ENCODE measurements at regions not wholly inside any gene's neighbourhood (a gene's known extent, or its start where the extent isn't known, plus 50 kb on each side); places are given as distances from the start of the nearest gene placed in this dataset.
A peak's percentile ranks its signal among the peaks of the same experiment; 100 is the strongest.

DNA sequence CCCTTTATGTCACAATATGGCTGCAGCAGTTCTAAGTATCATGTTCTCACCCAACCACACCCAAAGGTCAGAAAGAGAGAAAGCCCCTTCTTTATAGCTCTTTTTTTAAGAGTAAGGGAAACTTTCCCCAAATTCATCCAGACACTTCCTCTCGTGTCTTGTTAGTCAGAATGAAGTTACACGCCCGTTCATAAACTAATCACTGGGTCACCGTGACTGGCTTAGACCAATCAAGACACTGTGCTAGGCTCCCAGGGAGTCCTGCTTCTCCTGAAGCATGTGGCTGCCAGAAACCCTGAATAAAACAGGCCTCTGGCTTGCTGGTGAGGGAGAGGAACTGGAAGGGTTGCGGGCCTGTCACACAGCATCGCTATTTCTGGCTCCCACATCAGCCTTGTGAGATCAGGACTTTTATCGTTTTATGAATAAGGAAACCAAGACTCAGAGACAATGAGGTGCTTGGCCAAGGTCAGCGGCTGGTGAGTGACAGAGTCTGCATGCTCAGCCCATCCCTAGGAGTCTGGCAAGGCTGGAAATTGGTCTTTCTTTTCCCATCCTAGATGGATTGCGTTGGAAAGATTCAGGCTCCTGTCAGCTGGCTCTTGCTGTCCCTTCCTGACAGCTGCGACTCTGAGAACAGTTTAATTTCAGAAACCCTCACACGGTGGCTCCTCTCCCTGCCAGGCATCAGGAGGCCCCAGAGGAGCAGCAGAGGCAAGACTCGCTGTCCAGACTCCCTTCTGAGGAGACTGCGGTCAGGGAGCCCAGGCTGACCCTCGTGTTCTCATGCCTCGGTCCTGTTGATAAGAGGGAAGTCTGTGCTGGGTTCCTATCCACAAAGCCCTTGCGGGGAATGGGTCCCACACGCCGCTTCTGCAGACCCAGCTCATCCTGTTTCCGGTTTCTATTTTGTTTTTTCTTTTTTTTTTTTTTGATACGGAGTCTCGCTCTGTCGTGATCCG lies 104.5 kb upstream of the TAF1B start:
- FAIRE-seq (no peak), DNase-seq (ENCODE audit: insufficient read length, low spot score) (no peak)
- TF ChIP-seq POLR2A (IDR thresholded peaks at IDR 0.05; ENCODE audit: low read depth, low read length) = no peak

DNA sequence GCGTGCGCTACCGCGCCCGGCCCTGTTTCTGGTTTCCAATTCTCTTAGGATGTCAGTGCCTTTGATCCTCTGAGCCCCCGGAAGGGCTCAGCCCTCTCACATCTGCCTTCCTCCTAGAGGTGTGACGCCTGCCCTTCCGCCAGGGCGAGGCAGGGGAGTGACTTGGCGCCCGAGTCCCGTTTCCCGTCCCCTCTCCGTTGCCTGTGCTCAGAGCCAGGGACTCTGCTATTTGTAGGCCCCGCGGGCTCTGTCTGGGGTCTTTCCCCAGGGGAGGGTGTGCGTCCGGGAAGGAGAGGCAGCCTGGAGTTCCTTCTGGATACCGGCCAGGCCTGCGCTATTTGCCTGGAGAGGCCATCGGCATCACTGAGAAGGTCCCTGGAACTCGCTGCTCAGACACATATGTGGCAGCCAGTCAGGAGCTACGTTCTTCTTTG lies 103.7 kb upstream of the TAF1B start:
- DNase-seq (ENCODE audit: insufficient read length, low spot score) (no peak), FAIRE-seq (no peak)
- no peak for TF ChIP-seq POLR2A (IDR thresholded peaks at IDR 0.05; ENCODE audit: low read depth, low read length)

DNA sequence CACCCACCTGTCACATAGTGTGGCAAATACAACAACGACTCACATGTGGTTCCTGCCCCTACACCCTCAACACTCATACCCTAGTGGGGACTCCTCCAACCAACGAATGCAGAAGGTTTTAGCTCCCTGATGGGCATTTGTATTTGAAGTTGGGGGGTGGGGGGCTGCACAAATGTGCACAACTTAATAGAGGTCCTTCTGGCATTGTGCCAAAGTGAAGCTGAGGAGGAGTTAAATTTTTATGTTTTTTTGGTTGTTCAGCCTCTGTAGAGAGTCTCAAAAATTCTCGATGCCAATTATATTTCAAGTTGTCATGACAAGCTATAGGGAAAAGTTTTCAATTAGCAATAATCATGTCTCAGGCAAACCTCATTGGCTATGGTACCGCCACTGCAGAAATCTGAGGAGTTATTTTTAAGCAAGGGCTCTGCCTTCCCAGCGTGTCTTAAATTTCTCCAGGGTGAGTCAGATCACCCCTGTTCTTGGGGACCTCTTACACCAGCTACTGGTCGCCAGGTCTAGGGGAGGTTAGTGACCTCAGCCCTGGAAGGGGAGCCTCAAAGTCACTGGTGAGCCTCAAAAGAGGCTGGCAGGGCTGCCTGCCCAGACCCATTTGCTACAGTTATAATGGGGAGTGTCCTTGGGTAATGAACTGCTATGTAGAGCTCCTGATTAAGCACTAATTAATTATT lies 102.7 kb upstream of the TAF1B start:
- FAIRE-seq (peak; percentile 30), DNase-seq (ENCODE audit: insufficient read length, low spot score) (peak; percentile 65)
- TF ChIP-seq POLR2A (IDR thresholded peaks at IDR 0.05; ENCODE audit: low read depth, low read length) = no peak

DNA sequence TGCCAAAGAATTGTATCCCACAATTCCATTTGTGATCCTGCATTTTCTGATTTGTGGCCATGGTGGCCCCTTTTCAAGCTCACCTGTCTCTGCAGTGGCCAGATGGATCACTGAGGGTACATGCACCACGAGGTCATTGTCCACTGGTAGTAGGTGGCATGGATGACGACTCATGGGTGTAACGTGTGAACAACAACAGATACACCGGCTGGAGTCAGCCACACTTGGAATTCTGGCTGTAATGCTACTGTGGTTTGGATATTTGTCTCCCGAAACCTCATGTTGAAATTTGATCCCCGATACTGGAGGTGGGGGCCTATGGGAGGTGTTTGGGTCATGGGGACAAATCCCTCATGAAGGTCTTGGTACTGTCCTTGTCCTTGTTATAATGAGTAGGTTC lies 102.2 kb upstream of the TAF1B start:
- DNase-seq (ENCODE audit: insufficient read length, low spot score) (peak; percentile 52), FAIRE-seq (no peak)
- TF ChIP-seq POLR2A (IDR thresholded peaks at IDR 0.05; ENCODE audit: low read depth, low read length) = no peak

DNA sequence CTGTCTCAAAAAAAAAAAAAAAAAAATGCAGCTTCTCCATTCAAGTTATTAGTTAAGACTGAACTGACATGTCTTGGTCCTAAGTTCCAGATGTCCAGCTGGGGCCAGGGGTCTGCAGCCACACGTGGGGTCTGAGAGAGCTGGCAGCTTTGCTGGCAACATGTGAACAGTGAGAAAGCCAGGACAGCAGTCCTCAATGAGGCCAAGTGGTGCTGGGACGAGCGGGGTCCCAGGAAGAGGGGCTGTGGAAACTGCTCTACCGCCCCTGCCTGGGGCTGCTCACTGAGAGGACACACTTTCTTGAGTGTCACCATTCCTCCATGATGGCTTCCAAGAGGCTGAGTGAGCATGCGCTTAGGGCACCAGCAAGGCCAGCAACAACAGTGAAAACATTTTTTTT lies 100.7 kb upstream of the TAF1B start:
- FAIRE-seq (no peak), DNase-seq (ENCODE audit: insufficient read length, low spot score) (no peak)
- no peak for TF ChIP-seq POLR2A (IDR thresholded peaks at IDR 0.05; ENCODE audit: low read depth, low read length)

DNA sequence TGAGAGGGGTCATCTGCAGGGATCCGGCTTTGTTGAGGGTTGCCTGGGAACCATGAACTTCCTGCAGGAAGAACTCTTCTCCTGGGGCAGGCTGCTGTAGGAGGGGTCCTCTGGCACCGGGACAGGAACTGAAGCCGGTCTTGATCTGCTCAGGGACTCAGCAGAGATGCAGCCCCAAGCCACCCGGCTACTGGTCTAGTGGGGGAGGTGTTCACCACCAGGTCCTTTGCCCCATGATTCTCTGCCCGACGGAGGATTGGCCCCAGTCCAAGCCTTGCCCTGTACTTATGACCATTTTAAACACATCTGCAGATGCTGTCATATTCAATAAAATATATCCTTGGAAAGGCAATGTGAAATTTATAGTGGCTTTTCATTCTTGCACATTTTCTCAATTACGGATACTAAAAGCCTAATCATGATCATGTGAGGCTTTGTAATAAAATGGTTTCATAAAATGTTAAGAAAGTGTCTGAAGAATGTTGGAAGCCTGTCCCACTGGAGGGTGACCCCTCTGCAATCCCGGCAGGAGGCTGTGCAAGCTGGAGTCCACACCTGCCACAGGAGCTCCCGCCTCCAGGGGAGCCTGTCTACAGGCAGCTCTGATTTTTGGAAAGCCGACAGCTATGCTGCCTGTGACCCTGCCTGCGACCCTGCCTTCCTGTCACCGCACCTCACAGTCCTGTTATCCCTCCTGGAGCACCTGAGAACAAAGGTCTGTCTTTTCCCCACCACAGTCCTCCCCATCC lies 98.8 kb upstream of the TAF1B start:
- FAIRE-seq (no peak), DNase-seq (ENCODE audit: insufficient read length, low spot score) (no peak)
- TF ChIP-seq POLR2A (IDR thresholded peaks at IDR 0.05; ENCODE audit: low read depth, low read length) = no peak

DNA sequence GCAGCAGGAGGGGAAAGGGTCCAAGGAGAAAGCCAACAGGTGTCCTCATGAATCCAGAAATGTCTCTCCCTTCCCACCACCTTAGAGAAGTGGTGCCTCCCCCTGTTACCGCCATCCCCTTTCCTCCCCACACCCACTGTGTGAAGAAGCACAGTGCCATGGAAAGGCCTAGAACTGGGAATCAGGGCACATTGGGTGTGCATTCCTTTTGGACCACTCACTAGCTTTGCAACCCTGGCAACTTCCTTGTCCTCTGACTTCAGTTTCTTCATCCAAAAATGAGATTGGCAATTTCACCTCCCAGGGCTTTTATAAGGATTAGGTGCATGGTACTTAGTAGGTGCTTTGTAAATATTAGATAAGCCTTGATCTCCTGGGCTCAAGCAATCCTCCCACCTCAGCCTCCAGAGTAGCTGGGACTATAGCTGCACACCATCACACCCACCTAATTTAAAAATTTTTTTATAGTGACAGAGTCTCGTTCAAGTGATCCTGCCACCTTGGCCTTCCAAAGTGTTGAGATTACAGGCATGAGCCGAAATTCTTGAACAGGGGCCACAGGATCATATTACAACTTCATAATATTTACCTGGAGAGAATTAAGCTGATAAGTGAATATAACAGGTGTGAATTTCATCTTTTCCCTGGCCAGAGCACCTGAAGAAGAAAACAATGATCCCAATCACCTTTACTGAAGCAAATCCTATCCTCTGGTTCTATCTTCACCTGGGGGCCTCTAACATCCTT lies 97.9 kb upstream of the TAF1B start:
- no peak for FAIRE-seq
- peak; percentile 47 for DNase-seq (ENCODE audit: insufficient read length, low spot score)

DNA sequence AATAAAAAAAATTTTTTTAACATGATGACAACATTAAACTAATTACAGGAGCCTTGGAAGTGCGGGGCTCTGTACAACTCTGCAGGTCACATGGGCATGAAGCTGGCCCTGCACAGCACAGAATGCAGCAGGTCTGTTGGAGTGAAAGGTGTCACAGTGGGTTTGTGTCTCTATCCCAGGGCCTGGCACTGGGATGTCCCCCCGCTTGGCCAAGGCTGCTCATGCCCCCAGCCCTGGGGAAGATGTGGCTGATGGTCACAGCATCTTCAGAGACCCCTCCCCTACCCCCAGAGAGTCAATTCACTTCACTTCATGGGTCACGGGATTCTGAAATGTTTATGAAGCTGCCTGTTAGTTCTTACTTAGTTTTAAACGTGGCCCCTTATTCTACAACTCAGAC lies 95.9 kb upstream of the TAF1B start:
- DNase-seq (ENCODE audit: insufficient read length, low spot score) (no peak), FAIRE-seq (no peak)
- no peak for TF ChIP-seq POLR2A (IDR thresholded peaks at IDR 0.05; ENCODE audit: low read depth, low read length)

More for the DNA sequence above, 97.9 kb upstream of the TAF1B start:
- no peak for TF ChIP-seq POLR2A (IDR thresholded peaks at IDR 0.05; ENCODE audit: low read depth, low read length)

DNA sequence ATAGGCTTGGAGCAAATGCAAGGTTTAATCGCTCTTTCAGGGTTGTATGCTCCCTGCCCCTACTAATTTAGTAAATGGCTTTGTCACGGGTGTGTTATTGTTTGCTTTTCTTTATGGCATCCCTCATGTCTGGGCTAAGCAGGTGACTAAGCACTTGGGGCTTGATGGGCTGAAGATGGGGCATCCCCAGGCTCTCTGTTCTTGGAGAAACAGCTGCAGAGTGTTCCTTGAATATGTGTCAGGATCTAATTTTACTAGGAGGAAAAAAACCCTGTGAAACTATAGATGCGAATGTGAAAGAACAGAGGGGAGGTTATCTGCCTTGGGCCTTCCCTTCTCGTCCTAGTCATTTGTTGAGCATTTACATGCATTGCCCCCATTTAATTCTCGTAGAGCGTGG lies 94.7 kb upstream of the TAF1B start:
- TF ChIP-seq POLR2A (IDR thresholded peaks at IDR 0.05; ENCODE audit: low read depth, low read length) = no peak
- FAIRE-seq = no peak
- DNase-seq (ENCODE audit: insufficient read length, low spot score) = no peak

DNA sequence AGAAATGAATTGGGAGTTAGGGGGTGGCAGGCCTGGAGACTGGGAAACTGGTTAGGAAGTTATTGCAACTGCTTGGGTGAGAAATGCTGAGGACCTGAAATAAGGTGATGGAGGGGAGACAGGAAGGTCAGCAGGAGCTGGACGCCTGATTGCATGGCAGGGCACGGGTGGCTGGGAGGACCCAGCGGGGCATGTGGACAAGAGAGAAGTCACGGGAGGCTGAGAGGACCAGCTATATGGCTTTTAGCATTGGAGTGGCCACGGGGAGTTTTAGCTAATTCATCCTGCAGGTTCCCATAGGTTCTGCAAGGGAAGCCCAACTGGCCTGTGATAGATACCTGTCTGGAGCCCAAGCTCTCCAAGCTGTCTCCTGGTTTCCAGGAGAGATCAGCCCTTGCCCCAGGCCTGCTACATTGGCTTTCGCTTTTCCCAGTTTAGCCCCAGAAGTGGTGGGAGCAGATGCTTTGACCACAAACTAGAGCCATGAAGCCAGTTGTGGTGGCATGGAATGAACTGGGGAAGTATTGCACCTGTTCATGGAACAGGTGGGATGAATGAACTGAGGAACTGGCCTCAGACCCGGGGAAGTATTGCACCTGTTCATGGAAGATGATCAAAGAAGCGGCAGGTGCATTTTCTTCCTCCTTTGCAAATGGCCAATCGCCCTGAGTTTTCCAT lies 93.6 kb upstream of the TAF1B start:
- FAIRE-seq (no peak), DNase-seq (ENCODE audit: insufficient read length, low spot score) (no peak)
- TF ChIP-seq POLR2A (IDR thresholded peaks at IDR 0.05; ENCODE audit: low read depth, low read length) = no peak

DNA sequence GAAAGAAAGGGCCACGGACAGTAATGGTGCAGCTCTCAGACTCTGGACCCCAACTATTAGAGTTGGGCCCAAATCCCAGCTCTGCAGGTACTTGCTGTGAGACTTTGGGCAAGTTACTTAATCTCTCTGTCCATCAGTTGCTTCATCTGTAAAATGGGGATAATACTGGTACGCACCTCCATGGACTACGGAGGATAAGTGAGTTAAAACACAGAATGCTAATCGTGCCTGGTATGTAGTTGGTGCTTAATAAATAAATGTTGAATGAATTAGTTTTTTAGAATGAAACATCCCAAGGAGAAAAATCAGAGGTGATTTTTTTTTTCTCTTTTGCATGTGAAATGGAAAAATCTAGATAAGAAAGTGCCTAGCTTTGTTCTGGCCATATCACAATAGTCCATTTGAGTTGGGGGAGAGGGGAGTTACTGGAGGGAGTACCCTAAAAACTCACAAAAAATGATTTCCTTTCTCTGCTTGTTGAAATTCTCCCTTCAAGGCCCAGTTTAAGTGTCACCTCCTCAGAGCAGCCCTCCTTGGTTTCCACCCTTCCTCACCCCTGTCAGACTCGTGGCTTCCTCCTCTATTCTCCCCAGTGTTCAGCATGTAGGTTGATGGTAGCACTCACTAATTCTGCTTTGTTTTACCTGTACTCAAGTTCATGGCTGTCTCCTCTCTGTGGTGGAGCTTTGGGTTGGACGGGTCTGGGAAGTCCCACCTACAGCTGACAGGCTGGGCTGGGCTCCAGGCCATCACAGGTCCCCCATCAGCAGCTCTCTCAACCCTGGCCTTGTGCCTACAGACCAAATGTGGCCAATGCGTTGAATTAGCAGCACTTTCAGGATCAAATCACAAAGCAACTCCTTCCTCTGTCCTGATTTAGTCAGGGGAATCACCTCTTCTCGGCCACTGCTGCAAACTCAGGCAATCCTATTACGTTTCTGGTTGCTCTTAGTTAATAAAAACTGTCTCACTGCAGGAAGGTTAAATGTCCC lies 92.8 kb upstream of the TAF1B start:
- DNase-seq (ENCODE audit: insufficient read length, low spot score) = no peak
- no peak for TF ChIP-seq POLR2A (IDR thresholded peaks at IDR 0.05; ENCODE audit: low read depth, low read length)
- no peak for FAIRE-seq

DNA sequence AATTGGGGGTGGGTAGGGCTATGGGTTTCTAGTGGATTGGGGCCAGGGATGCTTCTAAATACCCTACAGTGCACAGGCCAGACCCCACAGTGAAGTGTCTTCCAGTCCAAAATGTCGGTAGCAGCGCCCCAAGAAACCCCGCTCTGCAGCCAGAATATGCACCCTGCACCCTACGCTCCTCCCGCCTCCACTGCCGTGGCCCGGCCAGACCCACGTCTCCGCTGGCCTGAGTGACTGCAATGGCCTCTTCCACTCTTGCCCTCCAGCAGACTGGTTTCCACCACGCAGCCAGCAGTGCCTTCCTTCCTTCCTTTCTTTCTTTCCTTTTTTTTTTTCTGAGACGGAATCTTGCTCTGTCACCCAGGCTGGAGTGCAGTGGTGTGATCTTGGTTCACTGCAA lies 91.4 kb upstream of the TAF1B start:
- TF ChIP-seq POLR2A (IDR thresholded peaks at IDR 0.05; ENCODE audit: low read depth, low read length) = no peak
- FAIRE-seq = no peak

More for the DNA sequence above, 91.4 kb upstream of the TAF1B start:
- no peak for DNase-seq (ENCODE audit: insufficient read length, low spot score)
